Ishikawa (cell line): ENCODE measurements at regions not wholly inside any gene's neighbourhood (a gene's known extent, or its start where the extent isn't known, plus 50 kb on each side); places are given as distances from the start of the nearest gene placed in this dataset.

ENCODE experiments used
- CEBPB ChIP-seq: IDR thresholded peaks from 2 replicates; pipeline ENCODE4 v1.6.1; 2012
- TCF12 ChIP-seq: IDR thresholded peaks from 2 replicates; pipeline ENCODE4 v1.6.1; 2012; ENCODE audit warnings: low read depth
- TF ChIP-seq, protein P1 (sequence below): IDR thresholded peaks from 2 replicates; pipeline ENCODE4 v1.6.1; 2012
- TF ChIP-seq, protein P2 (sequence below): IDR thresholded peaks from 2 replicates; pipeline ENCODE4 v1.6.1; 2012; ENCODE audit warnings: low read depth, mild to moderate bottlenecking

DNA sequence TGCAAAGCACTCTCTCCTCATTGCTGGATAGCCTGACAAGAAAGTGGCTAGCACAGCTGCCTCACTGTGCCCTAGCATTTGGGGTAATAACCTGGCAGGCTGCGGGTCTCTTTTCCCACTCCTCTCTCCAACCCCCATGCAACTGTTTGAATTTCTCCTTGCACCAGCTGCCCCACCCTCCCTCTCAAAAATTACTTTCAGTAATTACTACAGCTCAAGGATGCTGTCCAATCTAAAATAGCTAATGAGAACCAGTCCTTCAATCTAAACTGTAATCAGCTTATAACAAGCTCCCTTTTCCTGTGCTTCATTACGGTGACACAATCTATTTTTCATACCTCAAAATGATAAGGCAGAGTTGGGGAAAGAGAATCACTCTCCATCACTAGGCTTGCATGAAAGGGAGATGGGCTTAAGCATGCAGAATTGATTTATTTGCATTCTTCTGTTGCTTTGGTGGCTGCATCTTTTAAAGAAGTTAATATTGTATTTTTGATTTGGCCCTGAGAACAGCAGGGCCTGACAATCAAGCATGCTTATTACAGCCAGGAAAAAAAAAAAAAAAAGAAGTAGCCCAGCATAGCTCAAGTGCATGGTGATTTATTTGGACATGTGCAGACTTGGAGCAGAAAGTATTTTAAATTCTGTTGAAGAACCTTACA lies 881.8 kb downstream of the SLC4A3 start:
- no peak for TF ChIP-seq CEBPB
- TF ChIP-seq TCF12: no peak
- TF ChIP-seq, protein P1, sequence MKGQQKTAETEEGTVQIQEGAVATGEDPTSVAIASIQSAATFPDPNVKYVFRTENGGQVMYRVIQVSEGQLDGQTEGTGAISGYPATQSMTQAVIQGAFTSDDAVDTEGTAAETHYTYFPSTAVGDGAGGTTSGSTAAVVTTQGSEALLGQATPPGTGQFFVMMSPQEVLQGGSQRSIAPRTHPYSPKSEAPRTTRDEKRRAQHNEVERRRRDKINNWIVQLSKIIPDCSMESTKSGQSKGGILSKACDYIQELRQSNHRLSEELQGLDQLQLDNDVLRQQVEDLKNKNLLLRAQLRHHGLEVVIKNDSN: no peak
- TF ChIP-seq, protein P2, sequence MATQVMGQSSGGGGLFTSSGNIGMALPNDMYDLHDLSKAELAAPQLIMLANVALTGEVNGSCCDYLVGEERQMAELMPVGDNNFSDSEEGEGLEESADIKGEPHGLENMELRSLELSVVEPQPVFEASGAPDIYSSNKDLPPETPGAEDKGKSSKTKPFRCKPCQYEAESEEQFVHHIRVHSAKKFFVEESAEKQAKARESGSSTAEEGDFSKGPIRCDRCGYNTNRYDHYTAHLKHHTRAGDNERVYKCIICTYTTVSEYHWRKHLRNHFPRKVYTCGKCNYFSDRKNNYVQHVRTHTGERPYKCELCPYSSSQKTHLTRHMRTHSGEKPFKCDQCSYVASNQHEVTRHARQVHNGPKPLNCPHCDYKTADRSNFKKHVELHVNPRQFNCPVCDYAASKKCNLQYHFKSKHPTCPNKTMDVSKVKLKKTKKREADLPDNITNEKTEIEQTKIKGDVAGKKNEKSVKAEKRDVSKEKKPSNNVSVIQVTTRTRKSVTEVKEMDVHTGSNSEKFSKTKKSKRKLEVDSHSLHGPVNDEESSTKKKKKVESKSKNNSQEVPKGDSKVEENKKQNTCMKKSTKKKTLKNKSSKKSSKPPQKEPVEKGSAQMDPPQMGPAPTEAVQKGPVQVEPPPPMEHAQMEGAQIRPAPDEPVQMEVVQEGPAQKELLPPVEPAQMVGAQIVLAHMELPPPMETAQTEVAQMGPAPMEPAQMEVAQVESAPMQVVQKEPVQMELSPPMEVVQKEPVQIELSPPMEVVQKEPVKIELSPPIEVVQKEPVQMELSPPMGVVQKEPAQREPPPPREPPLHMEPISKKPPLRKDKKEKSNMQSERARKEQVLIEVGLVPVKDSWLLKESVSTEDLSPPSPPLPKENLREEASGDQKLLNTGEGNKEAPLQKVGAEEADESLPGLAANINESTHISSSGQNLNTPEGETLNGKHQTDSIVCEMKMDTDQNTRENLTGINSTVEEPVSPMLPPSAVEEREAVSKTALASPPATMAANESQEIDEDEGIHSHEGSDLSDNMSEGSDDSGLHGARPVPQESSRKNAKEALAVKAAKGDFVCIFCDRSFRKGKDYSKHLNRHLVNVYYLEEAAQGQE: no peak
